ENCODE measurements at regions not wholly inside any gene's neighbourhood (a gene's known extent, or its start where the extent isn't known, plus 50 kb on each side); places are given as distances from the start of the nearest gene placed in this dataset.
"Not testable (repeated sequence)": the region's sequence is repeated elsewhere in the genome, so short reads cannot be mapped to it uniquely, and the experiment has no call there.

GRCh38 chr3:124360563-124360962 lies 368.6 kb upstream of the ROPN1 start:
- Histone ChIP-seq H3K4me3 (ENCODE audit: low read depth, low read length) (no peak overlapping the region), H3K36me3 (ENCODE audit: control insufficient read depth, insufficient read depth, low read length) (no peaks in the 10 kb centered on the region), H3K27me3 (ENCODE audit: control insufficient read depth, insufficient read depth, low read length) (no peaks in the 10 kb centered on the region)
- no peak for DNase-seq (ENCODE audit: low read depth)
- TF ChIP-seq CTCF (IDR thresholded peaks at IDR 0.05; ENCODE audit: insufficient read depth, low read length, poor library complexity, severe bottlenecking), result no peak

- Histone ChIP-seq H3K27me3 (ENCODE audit: control insufficient read depth, insufficient read depth, low read length) (no peaks in the 10 kb centered on the region), H3K36me3 (ENCODE audit: control insufficient read depth, insufficient read depth, low read length) (no peaks in the 10 kb centered on the region), H3K4me3 (ENCODE audit: low read depth, low read length) (no peak overlapping the region)
- TF ChIP-seq CTCF (IDR thresholded peaks at IDR 0.05; ENCODE audit: insufficient read depth, low read length, poor library complexity, severe bottlenecking), result no peak
- no peak for DNase-seq (ENCODE audit: low read depth)
These were observed 368.7 kb upstream of the UMPS start for GRCh38 chr3:124361566-124361965.

- Histone ChIP-seq H3K36me3 (ENCODE audit: control insufficient read depth, insufficient read depth, low read length) (no peaks in the 10 kb centered on the region), H3K27me3 (ENCODE audit: control insufficient read depth, insufficient read depth, low read length) (no peaks in the 10 kb centered on the region), H3K4me3 (ENCODE audit: low read depth, low read length) (no peak overlapping the region)
- DNase-seq (ENCODE audit: low read depth), result no peak
- no peak for TF ChIP-seq CTCF (IDR thresholded peaks at IDR 0.05; ENCODE audit: insufficient read depth, low read length, poor library complexity, severe bottlenecking)
These were observed 367.8 kb upstream of the UMPS start for GRCh38 chr3:124362455-124362854.

- TF ChIP-seq CTCF (IDR thresholded peaks at IDR 0.05; ENCODE audit: insufficient read depth, low read length, poor library complexity, severe bottlenecking), result no peak
- H3K27me3 ChIP-seq (ENCODE audit: control insufficient read depth, insufficient read depth, low read length), result no peaks in the 10 kb centered on the region
- H3K4me3 ChIP-seq (ENCODE audit: low read depth, low read length), result no peak overlapping the region
- H3K36me3 ChIP-seq (ENCODE audit: control insufficient read depth, insufficient read depth, low read length), result no peaks in the 10 kb centered on the region
- no peak for DNase-seq (ENCODE audit: low read depth)
These were observed 366.8 kb upstream of the UMPS start for GRCh38 chr3:124363476-124363875.

GRCh38 chr3:124364317-124365020 lies 365.8 kb upstream of the UMPS start:
- TF ChIP-seq CTCF (IDR thresholded peaks at IDR 0.05; ENCODE audit: insufficient read depth, low read length, poor library complexity, severe bottlenecking), result no peak
- H3K36me3 ChIP-seq (ENCODE audit: control insufficient read depth, insufficient read depth, low read length), result no peaks in the 10 kb centered on the region
- no peaks in the 10 kb centered on the region for H3K27me3 ChIP-seq (ENCODE audit: control insufficient read depth, insufficient read depth, low read length)
- no peak overlapping the region for H3K4me3 ChIP-seq (ENCODE audit: low read depth, low read length)
- no peak for DNase-seq (ENCODE audit: low read depth)

GRCh38 chr3:124366655-124367054 lies 363.6 kb upstream of the UMPS start:
- not testable (repeated sequence) for H3K36me3 ChIP-seq (ENCODE audit: control insufficient read depth, insufficient read depth, low read length); DNase-seq (ENCODE audit: low read depth); H3K4me3 ChIP-seq (ENCODE audit: low read depth, low read length); H3K27me3 ChIP-seq (ENCODE audit: control insufficient read depth, insufficient read depth, low read length)
